Head of caudate nucleus (tissue), 42 donors: ENCODE measurements at regions not wholly inside any gene's neighbourhood (a gene's known extent, or its start where the extent isn't known, plus 50 kb on each side); places are given as distances from the start of the nearest gene placed in this dataset.
A peak's percentile ranks its signal among the peaks of the same experiment; 100 is the strongest.
"Not testable (repeated sequence)": the region's sequence is repeated elsewhere in the genome, so short reads cannot be mapped to it uniquely, and the experiment has no call there.

ENCODE experiments used
- DNase-seq, 42 donors: peaks; one replicate each; pipeline versions ENCODE4 v3.0.0 to v3.0.0-alpha.2; 2020 to 2021; ENCODE audit warnings: mixed read lengths in 7 of 42
- intact Hi-C: fragments of 100-400 bp; cut with DNase I; formaldehyde crosslinking; loops from one replicate; pipeline ENCODE4 v1.15.0; 2022

DNA sequence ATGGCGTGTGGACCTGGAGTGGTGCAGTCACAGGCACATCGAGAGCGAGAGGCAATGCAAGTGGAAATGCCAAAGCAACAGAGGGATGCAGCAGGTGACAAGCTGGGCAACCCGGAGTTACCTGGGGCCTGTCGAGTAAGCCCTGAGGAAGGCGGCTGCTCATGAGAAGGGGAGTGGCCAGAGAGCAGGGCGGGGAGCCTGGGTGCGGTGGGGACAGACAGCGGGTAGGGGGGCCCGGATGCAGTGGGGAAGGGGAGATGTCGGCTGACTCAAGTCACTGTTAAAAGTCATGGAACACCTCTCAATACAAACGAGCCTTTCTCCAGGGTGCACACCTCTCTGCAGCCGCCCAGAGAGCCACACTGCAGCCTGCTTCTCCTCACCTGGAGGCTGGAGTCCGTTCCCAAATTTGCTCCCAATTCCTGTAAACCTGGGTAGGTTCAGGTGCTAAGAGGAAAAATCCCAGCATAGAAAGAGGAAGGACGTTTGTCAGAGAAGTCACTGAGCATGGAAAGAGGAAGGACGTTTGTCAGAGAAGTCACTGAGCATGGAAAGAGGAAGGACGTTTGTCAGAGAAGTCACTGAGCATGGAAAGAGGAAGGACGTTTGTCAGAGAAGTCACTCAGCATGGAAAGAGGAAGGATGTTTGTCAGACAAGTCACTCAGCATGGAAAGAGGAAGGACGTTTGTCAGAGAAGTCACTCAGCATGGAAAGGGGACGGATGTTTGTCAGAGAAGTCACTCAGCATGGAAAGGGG lies 71.7 kb upstream of the TWIST2 start:
- intact Hi-C loops, result no loop called here
- no peak for DNase-seq

- intact Hi-C loops, DNase-seq: not testable (repeated sequence)
Measured at GRCh38 chr2:238776761-238777046, 71.2 kb upstream of the TWIST2 start.

DNA sequence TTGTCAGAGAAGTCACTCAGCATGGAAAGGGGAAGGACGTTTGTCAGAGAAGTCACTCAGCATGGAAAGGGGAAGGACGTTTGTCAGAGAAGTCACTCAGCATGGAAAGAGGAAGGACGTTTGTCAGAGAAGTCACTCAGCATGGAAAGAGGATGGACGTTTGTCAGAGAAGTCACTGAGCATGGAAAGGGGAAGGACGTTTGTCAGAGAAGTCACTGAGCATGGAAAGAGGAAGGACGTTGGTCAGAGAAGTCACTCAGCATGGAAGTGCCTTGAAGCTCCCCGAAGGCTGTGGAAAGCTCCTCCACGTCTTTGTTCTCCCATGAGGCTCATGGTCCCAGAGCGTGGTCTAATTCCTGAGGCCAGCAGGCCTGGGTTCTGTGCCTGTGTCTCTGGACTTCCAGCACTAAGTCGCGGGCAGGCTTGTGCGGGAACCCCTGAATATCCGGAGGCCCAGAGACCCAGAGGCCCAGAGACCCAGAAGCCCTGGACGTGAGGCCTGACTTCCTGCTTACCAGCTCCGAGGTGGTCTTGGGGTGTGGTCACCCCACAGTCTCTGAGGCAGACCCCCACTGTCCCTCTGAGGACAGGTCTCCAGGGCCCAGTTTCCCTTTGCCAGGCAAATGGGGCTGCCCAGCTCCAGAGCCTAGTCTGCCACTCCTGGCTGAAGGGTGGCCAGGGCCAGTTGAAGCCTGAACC lies 70.4 kb upstream of the TWIST2 start:
- DNase-seq, result no peak
- intact Hi-C loops, result no loop called here

DNA sequence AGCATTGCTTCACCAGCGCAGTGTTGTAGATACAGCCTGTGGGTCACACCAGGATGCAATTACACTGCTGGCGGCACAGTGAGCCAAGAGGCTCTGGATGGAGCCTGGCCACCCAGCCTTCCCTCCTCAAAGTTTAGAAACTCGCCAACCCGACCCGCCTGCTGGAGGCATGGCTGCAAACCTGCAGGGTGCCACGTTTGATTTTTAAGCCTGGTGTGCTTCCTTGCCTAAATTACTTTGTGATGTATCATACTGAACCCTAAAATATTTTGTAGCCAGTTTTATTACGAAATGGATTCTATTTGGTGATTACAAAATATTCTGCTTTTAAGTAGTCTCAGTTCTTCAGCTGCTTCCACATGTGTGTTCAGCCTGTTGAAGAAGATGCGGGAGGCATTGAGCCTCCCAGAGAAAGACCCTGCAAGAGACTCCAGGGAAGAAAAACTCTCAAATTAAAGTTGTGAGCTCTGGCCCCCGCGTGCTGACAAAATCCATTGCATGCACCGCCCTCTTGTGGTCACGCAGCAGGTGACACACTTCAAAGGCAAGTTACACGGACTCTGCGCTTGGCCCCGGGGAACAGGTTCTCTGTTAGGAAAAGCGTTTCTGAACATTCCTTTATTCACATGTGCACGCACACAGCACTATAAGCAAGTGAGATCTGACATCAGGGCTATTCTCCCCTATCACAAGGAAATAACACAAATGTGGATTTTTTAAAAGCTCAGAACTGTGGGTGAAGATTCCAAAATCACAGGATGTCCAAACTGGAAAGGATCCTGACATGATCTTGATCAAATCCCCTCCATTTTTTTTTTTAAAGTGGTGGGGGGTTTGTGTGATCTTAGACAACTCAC lies 63.0 kb upstream of the TWIST2 start:
- intact Hi-C loops, result loop anchor here (10.0 kb wide), 1 partner anchor 430 kb away; no protein-coding TSS in a partner anchor
- peak; percentile 62 to 87 (median 77) for DNase-seq

DNA sequence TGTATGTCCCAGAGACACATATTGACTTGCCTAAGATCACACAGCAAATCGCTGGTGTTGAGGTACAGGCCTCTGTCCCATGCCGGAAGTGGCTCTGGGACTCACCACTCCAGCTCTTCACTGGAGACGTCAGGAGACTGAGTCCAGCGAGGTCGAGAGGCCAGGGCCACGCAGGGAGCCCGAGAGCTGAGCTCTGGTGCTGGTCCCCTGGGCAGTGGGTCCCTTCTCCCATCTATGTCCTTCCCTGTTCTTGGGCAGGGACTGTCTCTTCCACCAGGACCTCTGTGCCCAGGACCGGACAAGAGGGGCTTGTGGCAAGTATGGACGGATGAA lies 62.4 kb upstream of the TWIST2 start:
- no peak for DNase-seq
- intact Hi-C loops, result loop anchor here (10.0 kb wide), 1 partner anchor 431 kb away; no protein-coding TSS in a partner anchor

- no peak for DNase-seq
- intact Hi-C loops, result loop anchor here (10.0 kb wide), 1 partner anchor 432 kb away; no protein-coding TSS in a partner anchor
Measured at GRCh38 chr2:238786379-238786778, 61.5 kb upstream of the TWIST2 start.

- intact Hi-C loops, result loop anchor here (10.0 kb wide), 1 partner anchor 432 kb away; no protein-coding TSS in a partner anchor
Measured at GRCh38 chr2:238786792-238787490, 60.9 kb upstream of the TWIST2 start.

DNA sequence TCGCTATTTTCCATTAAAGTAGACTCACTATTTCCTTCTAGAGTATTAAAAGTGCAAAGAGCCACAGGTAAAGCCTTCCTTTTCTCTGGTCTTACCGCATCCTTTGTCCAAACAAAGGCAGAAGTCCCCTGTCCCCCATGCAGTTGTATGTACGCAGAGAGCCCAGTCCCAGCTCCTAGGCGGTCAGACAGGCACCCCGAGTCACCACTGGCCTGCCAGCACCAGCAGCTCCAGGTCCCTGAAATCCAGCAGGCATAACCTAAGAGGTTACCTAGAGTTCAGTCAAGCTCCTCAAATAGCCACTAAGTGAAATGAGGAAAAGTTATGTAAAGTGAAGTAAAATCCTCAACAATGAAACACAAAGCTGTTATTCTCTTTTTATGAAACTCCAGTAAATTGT lies 60.4 kb upstream of the TWIST2 start:
- intact Hi-C loops, result loop anchor here (10.0 kb wide), 1 partner anchor 433 kb away; no protein-coding TSS in a partner anchor
- DNase-seq, result no peak

More at GRCh38 chr2:238786792-238787490, 60.9 kb upstream of the TWIST2 start:
- DNase-seq, result no peak

DNA sequence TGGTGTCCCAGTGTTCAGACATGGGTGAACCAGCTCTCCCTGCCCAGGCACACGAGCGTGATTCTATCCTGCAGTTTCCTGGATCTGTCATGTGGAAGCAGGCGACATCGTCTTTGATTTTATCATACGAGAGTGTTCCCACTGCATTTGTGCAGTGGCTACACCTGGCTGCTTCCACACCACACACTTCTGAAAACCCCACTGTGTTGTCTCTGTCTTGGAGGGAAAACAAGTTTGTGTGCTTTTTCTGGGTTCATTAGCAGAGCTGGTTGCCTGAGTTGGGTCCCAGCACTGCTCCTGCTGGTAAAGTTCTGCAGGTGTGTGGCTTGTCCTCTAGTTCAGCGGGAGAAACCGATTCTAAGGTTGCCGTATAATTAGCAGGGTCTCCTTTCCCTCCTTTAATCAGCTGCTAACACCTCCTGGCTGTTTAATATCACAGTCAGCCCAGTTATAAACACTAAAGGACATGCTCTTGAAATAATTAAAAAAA lies 58.5 kb upstream of the TWIST2 start:
- intact Hi-C loops, result loop anchor here (10.0 kb wide), 1 partner anchor 435 kb away; no protein-coding TSS in a partner anchor
- no peak for DNase-seq

DNA sequence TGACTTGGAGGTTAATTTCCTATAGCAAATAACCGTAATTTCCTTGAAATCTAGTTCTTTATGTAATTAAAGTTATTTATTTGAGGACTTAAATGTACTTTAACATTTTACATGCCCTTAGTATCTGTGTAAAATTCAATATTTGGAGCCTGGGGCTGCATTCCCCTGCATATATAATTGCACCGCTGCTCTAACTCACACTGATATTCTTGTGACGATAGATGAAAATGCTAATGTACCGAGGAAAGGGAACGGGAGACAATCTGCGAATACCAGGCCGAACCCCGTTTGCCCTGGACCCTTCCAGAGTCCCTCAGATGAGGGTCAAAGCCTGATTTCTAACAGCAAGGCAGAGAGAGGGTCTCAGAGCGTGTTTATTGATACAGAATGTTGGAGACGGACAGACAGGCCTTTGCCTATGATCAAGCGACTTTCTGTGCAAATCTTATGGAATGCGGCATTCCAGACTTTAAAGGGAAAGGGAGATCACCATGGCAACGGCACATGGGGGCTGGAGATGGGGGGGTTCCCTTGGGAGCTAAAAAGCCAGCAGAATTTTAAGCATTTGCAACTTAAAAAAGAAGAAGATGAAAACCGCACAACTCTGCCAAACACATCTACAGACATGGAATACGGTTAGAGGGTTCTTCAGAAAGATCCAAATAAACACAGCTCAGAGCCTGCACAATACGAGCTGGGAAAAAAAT lies 57.6 kb upstream of the TWIST2 start:
- DNase-seq, result peak in 1 of 42 donors; percentile 21
- intact Hi-C loops, result no loop called here

DNA sequence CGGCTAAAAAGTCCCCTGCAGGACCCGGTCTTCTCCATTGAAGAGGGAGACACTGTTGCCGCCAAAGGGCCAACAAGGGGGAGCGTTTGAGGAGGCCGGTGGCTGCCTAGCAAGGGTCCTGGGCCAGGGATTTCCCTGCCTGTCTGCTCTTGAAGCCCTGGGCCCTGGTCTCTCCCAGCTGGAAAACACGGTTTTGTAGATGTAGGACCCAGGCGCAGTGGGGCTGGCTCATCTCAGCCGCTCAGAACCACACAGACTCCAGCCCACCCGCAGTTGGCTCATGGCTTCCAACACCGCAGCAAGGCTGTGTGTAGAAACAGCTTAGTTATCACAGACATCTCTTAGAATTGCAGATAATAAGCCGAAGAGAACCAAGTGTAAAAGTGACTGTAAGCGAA lies 57.1 kb upstream of the TWIST2 start:
- no peak for DNase-seq
- intact Hi-C loops, result no loop called here

- intact Hi-C loops, result no loop called here
- DNase-seq, result no peak
Measured at GRCh38 chr2:238791354-238791753, 56.5 kb upstream of the TWIST2 start.

GRCh38 chr2:238793306-238793705 lies 54.6 kb upstream of the TWIST2 start:
- DNase-seq, result peak in 1 of 42 donors; percentile 0
- intact Hi-C loops, result no loop called here

GRCh38 chr2:238793801-238794449 lies 54.0 kb upstream of the TWIST2 start:
- peak in 1 of 42 donors; percentile 10 for DNase-seq
- intact Hi-C loops, result no loop called here

- intact Hi-C loops, result no loop called here
- no peak for DNase-seq
Measured at GRCh38 chr2:238796223-238796885, 51.5 kb upstream of the TWIST2 start.

GRCh38 chr2:238797537-238797936 lies 50.3 kb upstream of the TWIST2 start:
- intact Hi-C loops, result no loop called here

More at GRCh38 chr2:238797537-238797936, 50.3 kb upstream of the TWIST2 start:
- no peak for DNase-seq
